Superior temporal gyrus (tissue), 1 donor: ENCODE measurements at regions not wholly inside any gene's neighbourhood (a gene's known extent, or its start where the extent isn't known, plus 50 kb on each side); places are given as distances from the start of the nearest gene placed in this dataset.

ENCODE experiments used
- DNase-seq: peaks from one replicate; pipeline ENCODE4 v3.0.0-alpha.2; 2016; ENCODE audit errors: extremely low spot score

- no peak for DNase-seq
These were observed 144.3 kb downstream of the VAPA start for GRCh38 chr18:10057894-10058791.

- DNase-seq, result peak; percentile 70
These were observed 146.0 kb downstream of the VAPA start for GRCh38 chr18:10059610-10060468.

DNA sequence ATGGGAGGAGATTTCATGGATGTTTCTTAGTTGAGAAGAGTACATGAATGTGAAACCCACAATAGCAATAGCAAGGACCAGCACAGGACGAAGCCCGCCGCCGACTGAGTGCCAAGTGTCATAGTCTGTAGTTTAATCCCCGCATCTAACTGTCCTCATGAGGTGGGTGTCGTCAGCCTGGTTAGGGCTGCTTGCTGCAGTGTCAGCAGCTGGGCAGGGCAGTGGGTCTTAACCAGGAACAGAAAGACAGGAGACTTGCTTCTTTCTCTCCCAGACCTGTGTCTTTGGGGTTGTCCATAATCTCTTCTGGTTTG is 146.6 kb downstream of the VAPA start:
- no peak for DNase-seq

DNA sequence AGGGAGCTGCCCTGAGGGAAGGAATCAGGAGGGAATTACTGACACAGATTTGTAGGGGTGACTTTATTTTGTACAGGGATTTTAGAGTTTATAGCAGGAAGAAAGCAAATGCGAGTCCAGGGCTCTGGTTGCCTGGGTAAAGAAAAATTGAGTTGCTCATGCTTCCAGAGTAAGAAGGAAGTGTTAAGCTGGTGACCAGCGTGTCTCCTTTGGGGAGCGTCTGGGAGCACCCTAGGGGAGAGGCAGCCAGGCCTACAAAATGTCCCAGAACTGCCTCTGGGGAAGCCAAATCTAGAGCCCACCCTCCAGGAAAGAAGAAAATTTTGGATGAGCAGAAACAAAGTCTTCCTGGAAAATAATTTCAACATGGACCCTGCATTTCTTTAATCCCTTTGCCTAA is 147.0 kb downstream of the VAPA start:
- no peak for DNase-seq

- DNase-seq, result no peak
These were observed 147.8 kb downstream of the VAPA start for GRCh38 chr18:10061566-10062140.

- no peak for DNase-seq
These were observed 148.8 kb downstream of the VAPA start for GRCh38 chr18:10062302-10063300.

DNA sequence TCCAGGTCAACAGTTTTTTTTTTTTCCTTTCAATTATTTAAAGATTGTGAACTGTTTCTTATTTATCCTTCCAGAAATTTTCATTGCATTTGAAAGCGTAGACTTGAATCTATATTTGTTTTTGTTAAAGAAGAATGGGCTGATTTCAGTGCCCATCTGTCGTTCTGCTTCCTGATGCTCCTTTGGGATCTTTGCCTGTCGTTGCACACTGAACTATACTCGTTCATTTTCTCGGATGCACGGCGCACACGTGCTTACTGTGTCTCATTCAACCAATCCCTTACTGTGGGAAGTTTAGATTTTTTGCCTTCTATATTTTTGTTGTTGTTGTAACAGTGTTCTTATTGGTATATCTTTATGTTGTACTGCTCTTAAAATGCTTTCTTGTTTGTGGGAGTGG is 149.7 kb downstream of the VAPA start:
- no peak for DNase-seq

GRCh38 chr18:10064267-10064666 is 150.5 kb downstream of the VAPA start:
- no peak for DNase-seq

- DNase-seq, result no peak
These were observed 151.5 kb downstream of the VAPA start for GRCh38 chr18:10065296-10065695.

DNA sequence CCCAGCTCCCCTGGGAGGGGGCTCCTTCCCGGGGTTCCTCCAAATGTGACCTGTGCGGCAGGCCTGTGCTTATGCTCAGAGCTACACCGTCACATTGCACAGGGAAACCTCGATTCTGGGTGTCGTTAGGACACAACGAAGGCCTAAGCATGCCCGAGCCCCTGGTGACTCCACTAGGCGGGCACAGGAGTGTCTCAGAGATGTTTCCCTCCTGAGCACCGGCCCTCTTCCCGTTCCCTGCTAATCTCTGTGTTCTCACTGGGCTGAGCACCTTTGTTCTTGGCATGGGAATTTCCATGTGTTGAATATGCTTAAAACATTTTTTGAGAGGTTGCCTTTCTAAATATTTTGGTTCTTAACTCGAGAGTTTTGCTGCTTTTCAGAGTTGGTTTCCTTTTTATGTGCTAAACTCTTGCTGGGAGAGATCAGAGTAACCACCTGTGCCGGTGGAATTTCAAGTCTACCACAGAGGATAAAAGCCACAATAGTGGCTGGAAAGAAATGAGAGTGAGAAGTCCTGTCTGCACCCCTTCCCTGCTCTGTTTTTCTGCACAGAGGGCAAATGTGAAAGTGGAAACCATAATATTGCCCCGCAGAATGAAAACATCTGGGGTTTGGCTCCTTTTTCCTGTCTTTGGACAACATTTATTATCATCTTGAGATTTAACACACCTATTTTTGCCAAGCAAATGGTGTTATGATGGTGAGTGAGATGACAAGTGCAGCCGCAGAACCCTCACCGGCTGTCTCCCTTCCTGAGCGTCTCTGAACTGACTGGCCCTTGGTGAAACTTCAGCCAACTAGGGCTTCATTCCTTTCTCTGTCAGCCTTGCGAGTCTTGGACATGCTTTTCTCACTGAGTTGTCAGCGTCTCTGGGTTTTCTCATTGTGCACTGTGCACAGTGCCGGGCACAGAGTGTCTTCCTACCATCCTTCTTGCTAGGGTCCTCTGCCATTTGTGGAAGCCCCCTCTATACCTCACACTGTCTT is 154.1 kb downstream of the VAPA start:
- DNase-seq, result no peak

- no peak for DNase-seq
These were observed 155.2 kb downstream of the VAPA start for GRCh38 chr18:10068766-10069567.

DNA sequence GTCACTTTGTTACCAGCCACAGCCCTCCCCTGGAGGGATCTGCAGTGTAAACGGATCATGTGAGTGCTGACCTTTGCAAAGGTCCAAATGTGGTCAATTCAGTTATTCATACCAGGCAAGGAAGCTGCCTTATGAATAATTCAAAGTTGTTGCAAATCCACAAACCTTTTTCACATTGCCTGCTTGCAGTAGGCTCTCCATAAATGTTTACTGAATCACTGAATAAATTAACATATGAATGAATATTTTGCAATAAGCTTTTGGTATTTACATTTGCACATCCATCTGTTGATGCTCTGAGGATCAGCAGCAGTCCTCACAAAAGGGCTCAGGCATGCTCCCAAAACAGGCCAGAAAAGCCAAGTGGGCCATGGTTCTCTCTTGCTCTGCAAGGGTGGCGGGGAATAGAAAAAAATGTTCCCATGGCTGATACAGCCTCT is 156.8 kb downstream of the VAPA start:
- no peak for DNase-seq

DNA sequence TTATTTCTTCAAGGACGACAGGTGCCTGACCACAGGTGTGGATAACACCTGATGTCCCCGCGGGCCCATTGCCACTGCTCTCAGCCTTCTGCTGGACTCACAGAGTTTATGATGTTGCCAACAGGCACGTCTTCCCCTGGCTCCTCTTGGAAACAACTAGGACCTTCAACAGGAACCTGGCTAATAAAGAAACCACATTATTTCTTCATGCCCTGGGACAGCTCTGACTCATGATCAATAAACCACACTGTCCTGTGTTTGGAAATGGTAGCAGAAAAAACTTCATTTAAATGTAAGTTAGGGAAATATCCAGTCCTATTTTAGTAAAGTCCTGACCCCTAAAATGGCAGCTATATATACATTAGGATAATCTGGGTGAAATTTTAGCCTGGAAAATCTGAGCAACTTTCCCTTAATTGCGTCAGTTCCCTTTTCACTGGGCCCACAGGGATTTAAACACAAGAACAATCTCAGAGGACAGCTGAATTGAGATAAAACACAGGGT is 158.9 kb downstream of the VAPA start:
- no peak for DNase-seq

DNA sequence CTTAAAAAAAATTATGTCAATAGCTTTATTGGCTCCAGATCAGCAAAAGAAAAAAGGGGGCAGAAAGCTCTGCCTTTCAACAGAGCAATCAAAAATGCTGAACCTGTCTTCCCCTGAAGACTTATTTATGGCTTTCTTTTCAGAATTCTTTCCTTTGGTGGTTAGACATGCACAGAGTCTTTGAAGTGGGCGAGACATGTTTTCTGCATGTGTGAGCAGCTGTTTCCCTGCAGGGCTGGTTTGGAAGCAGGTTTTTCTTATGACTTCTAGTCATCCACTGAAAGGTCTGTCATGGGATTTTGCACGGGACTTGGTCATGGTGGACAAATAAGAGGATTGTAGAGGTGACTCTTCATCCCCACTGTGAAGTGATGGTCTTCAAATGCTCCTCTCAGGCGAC is 160.3 kb downstream of the VAPA start:
- DNase-seq, result no peak

DNA sequence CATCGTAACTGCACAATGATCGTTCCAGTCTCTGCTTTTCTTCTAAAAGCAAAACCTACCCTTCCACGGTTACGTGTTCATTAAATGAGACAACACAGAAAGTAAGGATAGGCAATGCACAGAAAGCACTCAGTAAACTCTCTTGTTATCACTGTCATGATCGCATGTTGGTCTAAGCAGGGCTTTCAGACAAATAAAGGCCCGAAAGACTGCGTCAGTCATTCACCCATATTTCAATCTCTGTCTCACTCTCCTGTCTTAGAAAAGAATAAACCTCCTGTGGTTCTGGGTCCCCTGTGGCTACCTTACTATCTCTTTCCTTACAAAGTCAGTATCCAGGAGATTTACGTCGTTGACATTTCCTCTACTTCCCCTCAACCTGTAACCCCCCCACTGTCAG is 160.9 kb downstream of the VAPA start:
- no peak for DNase-seq

GRCh38 chr18:10076502-10077030 is 162.8 kb downstream of the VAPA start:
- DNase-seq, result no peak

GRCh38 chr18:10077986-10078385 is 164.2 kb downstream of the VAPA start:
- DNase-seq, result no peak

DNA sequence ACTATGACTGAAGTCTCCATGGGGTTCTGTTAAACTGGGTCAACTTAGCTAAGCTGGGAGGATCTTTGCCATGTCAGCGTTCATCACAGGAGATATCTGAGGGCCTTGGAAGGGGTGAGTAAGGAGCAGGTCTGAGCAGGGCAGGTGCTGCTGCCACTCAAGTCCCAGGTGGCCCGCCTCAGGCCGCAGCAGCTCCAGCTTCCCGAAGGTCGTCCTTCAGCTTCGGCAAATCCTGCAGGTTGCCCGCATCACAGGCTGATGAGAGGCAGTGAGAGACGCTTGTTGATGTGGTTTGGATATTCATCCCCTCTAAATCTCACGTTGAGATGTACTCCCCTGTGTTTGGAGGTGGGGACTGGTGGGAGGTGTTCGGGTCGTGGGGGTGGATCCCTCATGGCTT is 166.6 kb downstream of the VAPA start:
- DNase-seq, result no peak

DNA sequence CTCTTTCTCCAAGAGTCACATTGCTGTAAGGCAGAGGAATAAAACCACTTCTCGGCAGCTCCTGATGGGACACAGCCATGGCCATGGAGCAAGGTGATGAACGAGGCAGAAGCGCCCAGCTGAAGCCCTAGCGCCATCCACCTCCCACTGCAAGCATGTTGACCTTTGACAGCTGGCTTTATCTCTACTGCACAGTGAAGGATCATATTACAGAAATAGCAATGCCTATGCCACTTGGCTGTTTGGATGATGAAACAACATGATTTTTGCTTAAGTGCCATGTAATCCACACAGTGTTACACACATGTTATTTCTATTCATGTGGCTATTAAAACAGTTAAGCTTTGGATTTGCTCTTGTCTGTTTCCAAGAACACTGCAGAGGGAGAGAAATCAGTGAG is 167.7 kb downstream of the VAPA start:
- DNase-seq, result no peak
